ENCODE measurements at regions not wholly inside any gene's neighbourhood (a gene's known extent, or its start where the extent isn't known, plus 50 kb on each side); places are given as distances from the start of the nearest gene placed in this dataset.
A peak's percentile ranks its signal among the peaks of the same experiment; 100 is the strongest.
"Not testable (repeated sequence)": the region's sequence is repeated elsewhere in the genome, so short reads cannot be mapped to it uniquely, and the experiment has no call there.

DNA sequence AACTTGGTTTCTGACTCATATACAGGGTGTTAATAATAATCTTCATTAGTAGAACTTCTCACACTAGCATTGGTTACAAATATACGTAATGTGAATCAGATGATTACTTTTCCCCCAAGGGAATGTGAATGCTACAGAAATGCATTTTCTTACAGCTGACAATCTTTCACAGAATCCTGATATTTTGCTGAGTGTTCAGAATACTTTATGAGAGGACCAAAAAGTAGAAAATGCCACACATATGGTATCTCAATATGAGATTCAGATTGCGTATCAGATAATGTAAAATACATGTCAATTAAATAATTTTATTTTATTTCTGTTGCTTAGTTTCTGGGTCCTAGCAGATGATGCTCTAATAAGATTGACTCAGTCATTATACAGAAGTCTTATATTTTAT, 979.9 kb upstream of the GBE1 start:
- no peak for DNase-seq

DNA sequence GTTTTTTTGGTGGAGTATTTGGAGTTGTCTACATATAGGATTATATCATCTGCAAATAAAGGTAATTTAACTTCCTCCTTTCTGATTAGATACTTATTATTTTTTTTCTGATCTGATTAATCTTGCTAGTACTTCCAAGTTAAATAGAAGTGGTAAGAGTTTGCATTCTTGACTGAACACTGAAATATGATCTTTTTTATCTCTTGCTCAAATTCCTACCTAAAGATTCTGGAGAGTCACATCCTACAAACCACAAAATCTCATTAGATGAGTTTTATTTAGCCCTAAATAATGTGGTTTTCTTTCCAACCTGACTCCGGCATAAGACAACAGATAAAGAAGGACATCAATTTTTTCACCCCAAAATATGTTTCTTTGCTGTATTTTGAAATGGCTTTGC, 977.9 kb upstream of the GBE1 start:
- no peak for DNase-seq

DNA sequence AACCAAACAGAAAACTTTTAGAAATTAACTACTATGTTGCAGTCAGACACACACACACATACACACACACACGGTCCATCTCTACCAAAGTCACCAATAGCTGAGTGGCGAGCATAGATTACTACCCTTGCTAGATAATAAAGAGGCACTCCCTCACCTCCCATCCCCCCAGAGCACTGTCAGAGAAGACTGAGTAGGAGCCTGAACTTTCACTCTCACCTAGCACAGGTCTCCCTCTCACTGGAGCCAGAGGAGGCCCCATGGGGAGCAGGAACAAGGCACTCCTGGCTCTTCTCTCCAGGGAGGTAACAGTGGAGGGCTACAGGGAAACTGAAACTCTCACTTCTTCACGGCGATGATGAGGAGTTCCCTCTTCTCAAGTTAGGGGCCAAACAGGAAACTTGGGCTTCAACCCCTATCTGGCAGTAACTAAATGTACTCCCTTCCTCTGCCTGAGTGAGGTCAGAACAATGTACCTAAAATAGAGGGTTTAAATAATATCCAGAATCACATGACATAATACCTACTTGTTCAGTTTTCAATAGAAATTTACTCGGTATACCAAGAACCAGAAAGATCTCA, 975.3 kb upstream of the GBE1 start:
- DNase-seq = no peak

DNA sequence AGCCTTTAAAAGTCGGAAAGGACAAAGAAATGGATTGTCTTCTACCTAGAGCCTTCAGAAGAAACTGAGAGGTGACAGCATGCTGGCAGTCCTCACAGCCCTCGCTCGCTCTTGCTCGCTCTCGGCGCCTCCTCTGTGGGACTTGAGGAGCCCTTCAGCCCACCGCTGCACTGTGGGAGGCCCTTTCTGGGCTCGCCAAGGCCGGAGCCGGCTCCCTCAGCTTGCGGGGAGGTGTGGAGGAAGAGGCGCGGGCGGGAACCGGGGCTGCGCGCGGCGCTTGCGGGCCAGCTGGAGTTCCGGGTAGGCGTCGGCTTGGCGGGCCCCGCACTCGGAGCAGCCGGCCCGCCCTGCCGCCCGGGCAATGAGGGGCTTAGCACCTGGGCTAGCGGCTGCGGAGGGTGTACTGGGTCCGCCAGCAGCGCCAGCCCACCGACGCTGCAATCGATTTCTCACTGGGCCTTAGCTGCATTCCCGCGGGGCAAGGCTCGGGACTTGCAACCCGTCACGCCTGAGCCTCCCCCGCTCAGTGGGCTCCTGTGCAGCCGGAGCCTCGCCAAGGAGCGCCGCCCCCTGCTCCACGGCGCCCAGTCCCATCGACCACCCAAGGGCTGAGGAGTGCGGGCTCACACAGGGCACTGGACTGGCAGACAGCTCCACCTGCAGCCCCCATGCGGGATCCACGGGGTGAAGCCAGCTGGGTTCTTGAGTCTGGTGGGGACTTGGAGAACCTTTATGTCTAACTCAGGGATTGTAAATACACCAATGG, 953.8 kb upstream of the GBE1 start:
- DNase-seq = no peak

DNA sequence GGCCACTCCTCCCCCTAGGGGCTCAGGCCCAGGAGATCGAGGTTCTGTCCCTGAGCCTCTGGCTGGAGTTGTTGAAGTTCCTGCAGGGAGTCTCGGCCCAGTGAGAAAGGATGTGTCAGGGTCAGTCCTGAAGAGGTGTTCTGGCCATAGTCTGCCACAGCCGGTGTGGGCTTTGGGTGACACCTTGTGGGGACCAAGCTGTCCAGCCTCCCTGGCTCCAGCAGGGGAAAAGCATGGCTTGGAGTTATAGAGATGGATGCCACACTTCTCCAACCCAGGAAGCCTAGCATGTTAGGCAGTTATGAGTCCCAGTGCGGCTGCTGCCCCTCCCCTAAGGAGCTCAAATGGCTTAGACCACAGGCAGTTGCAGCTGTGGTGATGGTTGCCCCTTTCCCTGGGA, 945.6 kb upstream of the GBE1 start:
- DNase-seq = no peak

DNA sequence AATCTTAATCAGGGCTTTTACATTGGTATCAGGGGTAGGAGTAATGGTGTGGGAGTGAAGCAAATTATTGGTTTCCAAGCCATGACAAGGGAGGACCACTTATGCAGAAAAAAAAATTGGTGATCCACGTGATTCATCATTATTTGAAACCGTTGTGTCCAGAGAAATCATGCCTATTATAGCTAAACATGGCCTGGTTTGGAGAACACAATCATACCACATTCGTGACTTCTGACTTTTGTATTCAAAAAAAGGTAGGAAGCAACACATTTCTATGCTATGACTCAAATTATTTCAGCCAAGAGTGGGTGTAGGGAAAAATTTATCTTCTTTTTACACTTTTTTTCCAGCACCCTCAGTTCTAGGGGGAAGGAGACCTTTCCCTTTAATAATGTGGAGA, 924.3 kb upstream of the GBE1 start:
- no peak for DNase-seq

DNA sequence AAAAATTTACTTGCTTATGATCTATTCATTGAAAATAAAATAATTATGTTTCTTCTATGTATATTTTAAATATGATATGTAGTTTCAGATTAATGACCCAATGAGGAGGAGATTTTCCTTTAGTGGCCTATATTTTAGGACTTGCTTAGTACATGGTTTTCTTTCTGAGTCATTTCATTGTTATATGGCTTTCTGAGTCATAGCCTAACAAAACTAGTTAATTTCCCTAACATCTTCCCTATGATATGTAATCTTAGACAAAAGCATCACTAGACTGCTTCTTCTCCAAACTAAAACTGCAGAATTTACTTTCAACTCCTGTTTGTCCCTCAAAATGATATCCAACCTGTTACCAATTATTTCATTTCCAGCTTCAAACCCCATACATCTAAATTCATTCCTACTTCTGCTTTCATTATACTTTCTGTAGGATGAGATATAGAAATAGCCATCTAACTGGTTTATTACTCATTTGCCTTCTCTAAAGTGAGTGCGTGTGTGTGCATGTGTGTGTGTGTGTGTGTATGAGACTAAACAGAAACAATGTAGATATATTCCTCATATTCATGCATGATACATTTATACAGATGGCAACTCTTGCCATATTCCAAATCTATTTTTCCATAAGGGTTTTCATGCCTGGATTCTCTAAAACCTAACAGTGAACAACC, 915.0 kb upstream of the GBE1 start:
- no peak for DNase-seq

DNA sequence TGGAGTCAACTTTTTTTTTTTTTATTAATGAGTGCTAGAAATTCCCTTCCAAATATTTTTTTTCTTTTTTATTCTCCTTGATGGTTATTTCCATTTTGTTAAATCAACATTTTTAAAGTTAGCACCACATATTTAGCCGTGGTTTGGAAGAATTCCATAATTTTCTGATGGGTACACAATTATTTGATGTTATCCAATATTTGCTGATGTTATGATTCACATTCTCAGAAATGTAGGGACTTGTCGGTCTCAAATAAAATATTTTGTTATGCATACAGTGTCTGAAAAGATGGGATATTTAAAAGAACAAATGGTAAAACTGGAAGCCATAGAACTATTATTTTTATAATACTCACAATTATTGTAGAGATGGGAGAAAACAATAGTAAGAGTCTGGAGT, 911.5 kb upstream of the GBE1 start:
- no peak for DNase-seq

DNA sequence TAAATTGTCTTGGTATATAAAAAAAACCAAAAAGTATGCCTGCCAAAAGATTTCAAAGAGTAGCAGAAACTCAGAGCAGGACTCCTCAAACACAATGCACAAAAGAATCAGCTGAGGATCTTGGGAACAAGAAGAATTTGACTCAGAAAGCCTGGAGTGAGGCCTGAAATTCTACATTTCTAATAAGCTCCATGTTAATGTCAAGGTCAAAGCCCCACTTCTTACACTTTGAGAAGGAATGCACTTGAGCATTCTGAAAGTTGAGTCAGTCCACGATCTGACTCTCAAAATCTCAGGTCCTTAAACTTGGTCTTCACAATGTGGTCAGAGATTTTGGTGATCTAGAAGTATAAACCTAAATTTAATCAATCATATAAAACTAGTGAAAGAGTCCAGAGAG, 910.0 kb upstream of the GBE1 start:
- no peak for DNase-seq

DNA sequence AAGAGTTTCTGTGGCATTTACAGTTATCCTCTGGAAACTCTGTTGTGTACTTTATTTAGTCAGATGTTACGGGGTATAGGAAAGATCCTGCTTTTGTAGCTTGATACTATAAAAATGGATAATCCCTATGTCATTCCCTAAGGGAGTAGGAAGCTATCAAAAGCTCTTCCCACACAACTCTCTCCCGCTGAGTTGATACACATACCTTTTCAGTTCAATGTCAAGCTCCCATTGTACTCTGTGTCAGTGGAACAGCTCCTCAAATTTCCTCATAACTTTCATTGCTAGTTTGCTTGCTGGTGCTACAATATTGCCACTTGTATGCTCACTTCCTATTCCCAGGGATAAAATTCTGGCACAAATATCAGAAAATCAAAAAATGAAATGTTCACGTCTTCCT, 893.3 kb upstream of the GBE1 start:
- DNase-seq = no peak

DNA sequence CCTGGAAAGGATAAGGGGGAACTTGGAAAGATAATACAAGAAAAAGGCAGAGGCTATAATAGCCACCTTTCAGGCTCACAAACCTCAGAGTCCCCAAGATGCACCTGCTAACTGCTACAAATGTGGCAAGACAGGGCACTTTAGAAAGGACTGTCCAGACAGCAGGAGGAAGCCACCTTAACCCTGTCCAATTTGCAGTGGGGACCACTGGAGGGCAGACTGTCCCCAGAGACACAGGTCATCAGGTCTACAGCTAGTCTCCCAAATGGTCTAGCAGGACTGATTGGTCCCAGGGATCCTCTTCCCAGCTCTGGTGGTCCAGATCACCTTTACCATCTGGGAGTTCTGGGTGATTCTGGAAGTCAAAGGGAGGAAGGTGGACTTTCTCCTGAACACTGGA, 882.5 kb upstream of the GBE1 start:
- peak in 1 of 2 experiments; percentile 24 for DNase-seq

DNA sequence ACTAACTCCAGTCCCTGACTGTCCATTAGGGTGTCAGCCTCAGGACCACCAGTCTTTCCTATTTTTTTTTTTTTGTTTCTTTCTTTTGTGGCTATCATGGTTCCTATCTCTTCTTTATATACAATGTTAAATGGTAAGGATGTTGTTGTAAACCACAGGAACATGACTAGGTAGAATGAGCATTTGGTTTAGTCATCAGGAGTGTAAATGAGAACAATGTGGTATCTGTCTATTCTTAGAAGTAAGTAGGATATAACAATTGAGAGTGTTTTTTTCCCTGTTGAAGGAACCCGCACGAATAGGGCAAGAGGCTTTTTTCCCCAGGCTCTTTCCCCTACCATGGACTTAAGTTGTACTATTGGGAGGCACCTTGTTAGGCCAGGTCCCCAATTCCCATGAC, 880.3 kb upstream of the GBE1 start:
- no peak for DNase-seq

DNA sequence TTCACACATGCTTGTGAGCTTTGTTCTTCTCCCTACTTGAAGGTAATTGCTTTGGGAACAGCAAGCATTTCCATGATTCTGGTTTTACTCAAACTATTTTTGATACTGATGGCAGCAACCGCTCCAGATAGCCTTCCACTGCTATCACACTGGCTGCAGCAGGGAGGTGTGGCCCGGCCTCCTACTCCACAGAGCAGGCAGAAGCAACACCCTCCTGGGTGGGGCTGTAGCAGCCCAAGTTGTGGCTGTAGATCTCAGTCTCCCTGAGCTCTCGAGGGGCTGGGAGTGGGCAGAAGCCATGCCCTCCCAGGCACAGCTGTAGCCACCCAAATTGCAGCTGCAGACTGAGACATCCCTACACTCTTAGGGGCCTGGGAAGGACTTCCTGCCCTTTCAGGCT, 878.8 kb upstream of the GBE1 start:
- DNase-seq = no peak

DNA sequence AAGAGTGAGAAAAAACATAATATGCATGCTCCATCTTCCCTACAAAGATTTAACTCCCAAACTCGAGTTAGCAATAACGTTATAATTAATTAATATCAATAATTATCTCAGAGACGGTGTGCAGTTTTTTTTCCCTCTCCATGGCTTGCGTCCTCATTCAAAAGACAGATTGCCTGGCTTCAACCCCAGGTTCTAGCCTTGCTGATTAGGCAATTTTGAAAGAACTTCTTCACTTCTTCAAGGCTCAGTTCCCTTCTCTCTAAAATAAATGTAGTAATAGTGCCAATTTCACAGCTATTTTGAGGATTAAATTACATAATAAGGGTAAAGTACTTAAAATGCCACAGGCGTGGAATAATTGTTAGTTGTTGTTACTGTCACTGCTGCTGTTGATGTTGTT, 876.1 kb upstream of the GBE1 start:
- DNase-seq = no peak

DNA sequence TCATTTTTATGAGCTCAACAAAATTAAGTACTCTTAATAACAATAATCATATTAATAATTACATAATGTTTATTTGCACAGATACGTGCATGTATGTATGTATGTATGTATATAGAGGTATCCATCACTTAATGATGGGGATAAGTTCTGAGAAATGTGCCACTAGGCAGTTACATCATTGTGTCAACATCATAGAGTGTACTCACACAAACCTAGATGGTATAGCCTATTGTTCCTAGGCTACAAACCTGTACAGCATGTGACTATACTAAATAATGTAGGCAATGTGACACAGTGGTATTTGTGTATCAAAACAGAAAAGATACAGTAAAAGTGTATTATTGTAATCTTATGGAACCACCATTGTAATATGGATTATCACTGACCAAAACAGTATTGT, 874.7 kb upstream of the GBE1 start:
- peak in 1 of 2 experiments; percentile 27 for DNase-seq

DNA sequence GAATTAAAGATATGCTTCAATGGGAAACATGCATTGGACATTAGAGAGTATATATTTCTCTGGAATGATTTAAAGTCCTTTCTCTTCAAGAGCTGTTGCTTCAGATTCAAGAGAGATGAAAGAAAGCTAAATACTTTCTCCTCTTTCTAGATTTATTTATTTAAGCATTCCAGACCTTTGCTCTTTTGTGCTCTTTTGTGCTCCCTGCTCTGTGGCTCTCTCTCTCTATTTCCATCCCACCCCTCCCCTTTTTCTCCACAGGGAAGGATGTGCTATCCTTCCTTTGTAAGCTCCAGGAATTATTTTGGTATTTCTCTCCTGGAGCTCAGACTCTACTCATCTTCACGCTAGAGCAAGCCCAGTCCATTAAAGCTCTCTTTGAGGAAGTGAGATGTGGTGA, 871.9 kb upstream of the GBE1 start:
- no peak for DNase-seq

DNA sequence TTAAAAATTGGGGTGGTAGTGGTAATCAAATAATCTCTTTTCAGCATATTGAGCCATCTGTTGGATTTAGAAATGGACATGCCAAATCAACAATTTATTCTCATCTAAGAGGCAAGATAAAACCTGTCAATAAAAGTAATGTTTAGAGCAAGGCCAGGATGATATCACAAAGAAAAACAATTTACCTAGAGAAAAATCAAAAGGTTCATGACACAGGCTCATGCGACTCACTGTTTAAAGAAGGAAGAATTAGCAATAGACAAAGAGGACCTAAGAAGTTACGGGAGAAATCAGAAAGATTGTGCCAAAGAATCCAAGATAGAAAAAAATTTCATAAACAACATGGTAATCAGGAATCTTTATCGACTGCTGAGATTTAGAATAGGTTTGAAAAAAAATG, 868.5 kb upstream of the GBE1 start:
- no peak for DNase-seq

DNA sequence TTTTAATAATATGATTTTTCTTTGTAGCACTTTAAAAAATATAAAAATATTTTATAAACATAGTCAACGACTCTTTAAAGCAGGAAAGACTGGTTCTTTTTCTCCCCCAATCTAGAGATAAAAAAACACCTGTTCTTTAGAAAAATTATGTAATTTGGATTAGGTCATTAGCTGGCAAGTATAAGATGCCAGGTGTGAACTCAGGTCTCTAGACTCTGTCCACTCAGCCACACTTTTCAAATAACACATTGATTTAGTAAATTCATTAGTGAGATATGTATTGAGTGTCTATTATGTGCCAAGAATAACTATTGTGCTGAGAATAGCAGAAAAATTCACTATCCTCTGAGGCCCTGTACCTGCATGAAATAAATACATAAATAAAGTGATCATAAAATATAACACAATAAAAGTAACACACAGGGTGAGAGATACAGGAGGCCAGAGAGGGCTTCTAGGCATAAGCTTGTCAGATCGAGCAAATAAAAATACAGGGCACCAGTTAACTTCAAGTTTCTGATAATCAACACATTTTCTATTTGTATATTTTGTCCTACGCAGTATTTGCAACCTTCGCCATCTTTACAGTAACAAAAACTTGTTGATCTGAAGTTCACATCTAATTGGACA, 867.1 kb upstream of the GBE1 start:
- DNase-seq = no peak

DNA sequence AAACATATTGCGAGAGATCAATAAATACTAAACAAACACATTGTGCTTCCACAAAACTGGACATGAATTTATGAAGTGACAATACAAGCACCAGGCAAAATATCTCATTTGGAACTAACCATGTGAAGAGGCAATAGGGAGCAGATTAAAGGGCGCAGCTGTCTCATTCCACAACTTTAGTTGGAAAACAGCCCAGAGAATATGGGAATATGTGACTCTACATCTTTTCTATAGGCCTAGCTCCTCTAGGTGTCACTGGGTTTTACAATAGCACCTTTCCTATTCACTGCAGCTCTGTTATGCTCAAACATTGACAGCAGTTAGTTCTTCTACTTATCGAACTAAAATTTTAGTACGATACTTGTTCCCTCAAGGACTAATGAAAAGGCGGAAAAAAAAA, 866.3 kb upstream of the GBE1 start:
- DNase-seq = peak; percentile 24 to 48

DNA sequence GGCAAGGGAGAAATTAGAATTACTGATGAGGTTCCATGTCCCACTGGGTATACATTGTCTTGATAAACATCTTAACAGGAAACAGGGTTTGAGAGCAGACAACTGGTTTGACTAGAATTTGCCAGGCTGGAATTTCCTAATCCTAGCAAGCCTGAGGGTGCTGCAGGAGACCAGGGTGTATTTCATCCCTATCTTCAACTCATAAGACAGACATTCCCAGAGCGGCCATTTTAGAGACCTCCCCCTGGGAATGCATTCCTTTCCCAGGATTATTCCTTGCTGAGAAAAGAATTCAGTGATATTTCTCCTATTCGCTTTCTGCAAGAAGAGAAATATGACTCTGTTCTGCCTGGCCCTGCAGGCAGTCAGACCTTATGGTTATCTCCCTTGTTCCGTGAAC, 859.3 kb upstream of the GBE1 start:
- not testable (repeated sequence) for DNase-seq

DNA sequence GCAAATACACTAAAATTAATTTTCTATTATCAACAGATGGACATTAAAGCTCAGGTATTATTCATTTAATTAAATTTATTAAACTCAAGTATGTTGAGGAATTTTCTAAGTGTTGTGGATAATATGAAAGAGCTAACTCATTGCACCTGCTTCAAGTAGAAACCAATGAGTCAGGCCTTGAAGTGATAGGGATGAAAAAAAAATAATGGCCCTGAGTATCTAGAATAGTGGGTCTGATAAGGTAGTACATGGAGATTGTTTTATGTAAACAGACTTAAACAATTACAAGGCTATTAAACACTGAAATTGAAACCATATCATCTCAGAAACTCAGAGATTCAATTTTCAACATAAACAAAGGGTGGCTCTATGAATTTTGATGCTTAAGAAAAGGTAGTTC, 857.1 kb upstream of the GBE1 start:
- no peak for DNase-seq

DNA sequence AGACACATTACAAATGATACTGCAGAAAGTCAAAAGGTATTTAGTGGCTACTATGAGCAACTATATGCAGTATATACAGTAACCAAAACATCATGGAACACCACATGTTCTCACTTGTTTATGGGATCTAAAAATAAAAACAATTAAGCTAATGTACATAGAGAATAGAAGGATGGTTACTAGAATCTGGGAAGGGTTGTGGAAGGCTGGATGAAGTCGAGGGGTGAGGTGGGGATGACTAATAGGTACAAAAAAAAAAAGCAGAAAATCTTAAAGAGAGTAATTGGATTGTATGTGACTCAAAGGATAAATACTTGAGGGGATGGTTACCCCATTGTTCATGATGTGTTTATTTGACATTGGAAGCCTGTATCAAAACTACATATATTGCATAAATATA, 848.8 kb upstream of the GBE1 start:
- no peak for DNase-seq

DNA sequence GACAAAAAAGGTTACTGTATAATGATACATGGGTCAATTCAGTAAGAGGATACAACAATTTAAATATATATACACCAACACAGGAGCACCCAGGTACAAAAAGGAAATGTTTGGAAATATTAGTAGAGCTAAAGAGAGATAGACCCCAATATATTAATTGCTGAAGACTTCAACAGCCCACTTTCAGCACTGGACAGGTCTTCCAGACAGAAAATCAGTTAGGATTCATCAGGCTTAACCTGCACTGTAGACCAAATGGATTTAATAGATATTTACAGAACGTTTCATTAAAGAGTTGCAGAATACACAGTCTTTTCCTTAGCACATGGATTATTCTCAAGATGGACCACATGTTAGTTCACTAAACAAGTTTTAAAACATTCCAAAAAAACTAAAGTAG, 845.9 kb upstream of the GBE1 start:
- DNase-seq = no peak

DNA sequence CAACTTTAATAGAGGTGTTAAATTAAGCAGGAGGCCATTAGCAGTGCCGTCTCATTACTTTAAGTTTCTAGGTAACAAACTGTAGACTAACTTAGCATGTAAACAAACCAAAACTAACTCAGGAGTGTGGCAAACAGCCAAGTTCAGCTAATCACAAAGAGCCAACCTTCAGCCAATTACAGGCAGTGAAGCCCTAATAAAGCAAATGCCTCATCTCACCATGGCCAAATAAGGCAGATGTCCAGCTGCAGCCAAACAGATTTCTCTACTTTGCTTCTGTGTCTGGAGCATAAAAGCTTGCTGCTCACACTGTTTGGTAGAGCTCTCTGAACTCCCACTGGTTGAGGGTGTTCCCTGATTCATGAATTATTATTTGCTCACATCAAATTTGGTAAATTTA, 835.4 kb upstream of the GBE1 start:
- DNase-seq = no peak
